WTC11 (cell line): ENCODE measurements at regions not wholly inside any gene's neighbourhood (a gene's known extent, or its start where the extent isn't known, plus 50 kb on each side); places are given as distances from the start of the nearest gene placed in this dataset.

Experiments
- ATAC-seq: fragments of 200-7000 bp; cut with Tn5 transposase; 2 replicates; pipeline ENCODE4 v1.10.0; 2021; ENCODE audit warnings: mild to moderate bottlenecking, moderate library complexity
- CTCF ChIA-PET: fragments of 300-600 bp; sonication (Branson Sonifier 250); formaldehyde crosslinking; loops from one replicate; lab custom pipeline; 2021; ENCODE audit warnings: antibody characterized with exemption; lab: Charles Lee
- POLR2A ChIA-PET: fragments of 350-600 bp; sonication (Branson Sonifier 250); formaldehyde crosslinking; loops from one replicate; lab custom pipeline; 2021; ENCODE audit warnings: antibody characterized with exemption; lab: Charles Lee
- DNase-seq: peaks from one replicate; pipeline ENCODE4 v3.0.0; 2021; ENCODE audit warnings: low spot score
- H3K27ac Mint-ChIP-seq: 2 replicates; pipeline ENCODE4 v1.8.0; 2021; ENCODE audit warnings: mixed read lengths
- H3K27me3 Mint-ChIP-seq: 2 replicates; pipeline ENCODE4 v1.8.0; 2021; ENCODE audit warnings: low read depth, mild to moderate bottlenecking, moderate library complexity, mixed read lengths
- H3K36me3 Mint-ChIP-seq: 2 replicates; pipeline ENCODE4 v1.8.0; 2021; ENCODE audit warnings: mixed read lengths
- H3K4me1 Mint-ChIP-seq: 2 replicates; pipeline ENCODE4 v1.8.0; 2022; ENCODE audit warnings: mixed read lengths
- H3K4me3 Mint-ChIP-seq: 2 replicates; pipeline ENCODE4 v1.8.0; 2021; ENCODE audit warnings: mild to moderate bottlenecking, moderate library complexity, mixed read lengths
- H3K9me3 Mint-ChIP-seq: 2 replicates; pipeline ENCODE4 v1.8.0; 2021; ENCODE audit warnings: mixed read lengths
- AFF4 ChIP-seq: sonication (generic); formaldehyde crosslinking; IDR thresholded peaks from 2 replicates; pipeline ENCODE4 v1.8.1; 2023; ENCODE audit warnings: mild to moderate bottlenecking, missing genetic modification reagents, borderline replicate concordance
- ATF3 ChIP-seq: sonication (generic); formaldehyde crosslinking; conservative IDR thresholded peaks from 2 replicates; pipeline ENCODE4 v1.8.1; 2022; ENCODE audit warnings: mild to moderate bottlenecking, missing genetic modification reagents
- CREB1 ChIP-seq: sonication (generic); formaldehyde crosslinking; IDR thresholded peaks from 2 replicates; pipeline ENCODE4 v1.8.0; 2023; ENCODE audit warnings: mild to moderate bottlenecking, missing genetic modification reagents
- CREM ChIP-seq: sonication (generic); formaldehyde crosslinking; IDR thresholded peaks from 2 replicates; pipeline ENCODE4 v1.8.1; 2022; ENCODE audit warnings: mild to moderate bottlenecking, missing genetic modification reagents, moderate library complexity
- E2F1 ChIP-seq: sonication (generic); formaldehyde crosslinking; IDR thresholded peaks from 2 replicates; pipeline ENCODE4 v1.8.0; 2022; ENCODE audit warnings: mild to moderate bottlenecking, missing genetic modification reagents
- E2F4 ChIP-seq: sonication (generic); formaldehyde crosslinking; IDR thresholded peaks from 2 replicates; pipeline ENCODE4 v1.8.1; 2022; ENCODE audit warnings: low read depth, mild to moderate bottlenecking, moderate library complexity, missing genetic modification reagents, borderline replicate concordance
- ESRRA ChIP-seq: sonication (generic); formaldehyde crosslinking; IDR thresholded peaks from 2 replicates; pipeline ENCODE4 v1.8.1; 2022; ENCODE audit warnings: mild to moderate bottlenecking, missing genetic modification reagents, borderline replicate concordance
- FOXP4 ChIP-seq: sonication (generic); formaldehyde crosslinking; IDR thresholded peaks from 2 replicates; pipeline ENCODE4 v1.8.0; 2022; ENCODE audit warnings: mild to moderate bottlenecking, missing genetic modification reagents
- GTF2I ChIP-seq: fragments of 250-450 bp; sonication (Bioruptor Pico); conservative IDR thresholded peaks from 2 replicates; pipeline ENCODE4 v1.4.0; 2021; ENCODE audit warnings: mild to moderate bottlenecking
- JUN ChIP-seq: sonication (generic); formaldehyde crosslinking; IDR thresholded peaks from 2 replicates; pipeline ENCODE4 v1.8.0; 2023; ENCODE audit warnings: mild to moderate bottlenecking, missing genetic modification reagents
- KAT7 ChIP-seq: sonication (generic); formaldehyde crosslinking; IDR thresholded peaks from 2 replicates; pipeline ENCODE4 v1.8.1; 2023; ENCODE audit warnings: missing genetic modification reagents, mild to moderate bottlenecking, borderline replicate concordance
- MXD4 ChIP-seq: fragments of 250-450 bp; sonication (Bioruptor Pico); IDR thresholded peaks from 2 replicates; pipeline ENCODE4 v1.8.0; 2021; ENCODE audit warnings: mild to moderate bottlenecking, moderate library complexity, borderline replicate concordance
- NFE2L1 ChIP-seq: sonication (generic); formaldehyde crosslinking; IDR thresholded peaks from 2 replicates; pipeline ENCODE4 v1.8.1; 2023; ENCODE audit warnings: missing genetic modification reagents
- NR1H2 ChIP-seq: sonication (generic); formaldehyde crosslinking; IDR thresholded peaks from 2 replicates; pipeline ENCODE4 v1.9.0; 2021; ENCODE audit warnings: mild to moderate bottlenecking, moderate library complexity, missing genetic modification reagents
- PREB ChIP-seq: sonication (generic); formaldehyde crosslinking; IDR thresholded peaks from 2 replicates; pipeline ENCODE4 v1.8.1; 2022; ENCODE audit warnings: mild to moderate bottlenecking, missing genetic modification reagents, moderate library complexity, borderline replicate concordance
- TCF7 ChIP-seq: sonication (generic); formaldehyde crosslinking; IDR thresholded peaks from 2 replicates; pipeline ENCODE4 v1.8.0; 2022; ENCODE audit warnings: mild to moderate bottlenecking, low read depth, missing genetic modification reagents, moderate library complexity
- ZNF219 ChIP-seq: sonication (generic); formaldehyde crosslinking; IDR thresholded peaks from 2 replicates; pipeline ENCODE4 v1.8.0; 2023; ENCODE audit warnings: missing genetic modification reagents, mild to moderate bottlenecking, borderline replicate concordance
- ZNF263 ChIP-seq: sonication (generic); formaldehyde crosslinking; IDR thresholded peaks from 2 replicates; pipeline ENCODE4 v1.8.1; 2022; ENCODE audit warnings: low read depth, mild to moderate bottlenecking, moderate library complexity, missing genetic modification reagents
- ZNF396 ChIP-seq: fragments of 250-450 bp; sonication (Bioruptor Pico); IDR thresholded peaks from 2 replicates; pipeline ENCODE4 v1.8.0; 2021; ENCODE audit warnings: mild to moderate bottlenecking, moderate library complexity, borderline replicate concordance
- ZNF423 ChIP-seq: fragments of 250-450 bp; sonication (Bioruptor Pico); IDR thresholded peaks from 2 replicates; pipeline ENCODE4 v2.1.2; 2022; ENCODE audit warnings: mild to moderate bottlenecking, moderate library complexity
- ZNF425 ChIP-seq: fragments of 250-450 bp; sonication (Bioruptor Pico); conservative IDR thresholded peaks from 2 replicates; pipeline ENCODE4 v1.9.0; 2021; ENCODE audit warnings: mild to moderate bottlenecking
- ZNF512 ChIP-seq: sonication (generic); formaldehyde crosslinking; IDR thresholded peaks from 2 replicates; pipeline ENCODE4 v1.8.1; 2022; ENCODE audit warnings: missing genetic modification reagents, borderline replicate concordance

GRCh38 chr11:42806191-42806590, 505.6 kb upstream of the API5 start:
- ChIA-PET CTCF (no interaction called here), POLR2A (no interaction called here)
- H3K36me3 Mint-ChIP-seq, result no peaks in the 10 kb centered on the region
- no peak for TF ChIP-seq ZNF263 (CRISPR knock-in tag)
- TF ChIP-seq KAT7 (CRISPR knock-in tag), result no peak
- TF ChIP-seq JUN (CRISPR knock-in tag), result no peak
- no peak for TF ChIP-seq GTF2I
- no peak for TF ChIP-seq ZNF512 (CRISPR knock-in tag)
- TF ChIP-seq CREM, result no peak
- no peak for TF ChIP-seq ZNF219 (CRISPR knock-in tag)
- H3K27ac Mint-ChIP-seq, result no peak overlapping the region
- DNase-seq, result no peak
- no peaks in the 10 kb centered on the region for H3K9me3 Mint-ChIP-seq
- no peak overlapping the region for H3K4me3 Mint-ChIP-seq
- H3K4me1 Mint-ChIP-seq, result peaks cover 9% of the 10 kb centered on the region
- ATAC-seq, result no peak
- peaks cover 26% of the 10 kb centered on the region for H3K27me3 Mint-ChIP-seq

- H3K4me3 Mint-ChIP-seq, result no peak overlapping the region
- no peaks in the 10 kb centered on the region for H3K4me1 Mint-ChIP-seq
- H3K9me3 Mint-ChIP-seq, result 0 out of 2 replicates have a peak, but pooled peaks cover 3% of the 10 kb centered on the region
- no peaks in the 10 kb centered on the region for H3K36me3 Mint-ChIP-seq
- no peaks in the 10 kb centered on the region for H3K27me3 Mint-ChIP-seq
- CTCF ChIA-PET, result no interaction called here
- ATAC-seq, result no peak
- no peak for DNase-seq
- POLR2A ChIA-PET, result no interaction called here
- H3K27ac Mint-ChIP-seq, result no peak overlapping the region
- no peak for TF ChIP-seq PREB (CRISPR knock-in tag)
- no peak for TF ChIP-seq ZNF425 (CRISPR knock-in tag)
- no peak for TF ChIP-seq ZNF423
- TF ChIP-seq MXD4 (CRISPR knock-in tag), result no peak
- TF ChIP-seq NR1H2 (CRISPR knock-in tag), result no peak
- TF ChIP-seq NFE2L1 (CRISPR knock-in tag), result no peak
- TF ChIP-seq TCF7 (CRISPR knock-in tag), result no peak
- no peak for TF ChIP-seq ZNF396 (CRISPR knock-in tag)
- no peak for TF ChIP-seq ESRRA (CRISPR knock-in tag)
- no peak for TF ChIP-seq GTF2I
- TF ChIP-seq E2F1 (CRISPR knock-in tag), result no peak
- no peak for TF ChIP-seq ATF3
- no peak for TF ChIP-seq E2F4 (CRISPR knock-in tag)
- TF ChIP-seq AFF4 (CRISPR knock-in tag), result no peak
- TF ChIP-seq ZNF219 (CRISPR knock-in tag), result no peak
- TF ChIP-seq CREB1 (CRISPR knock-in tag), result no peak
- no peak for TF ChIP-seq FOXP4 (CRISPR knock-in tag)
Observed at GRCh38 chr11:42812361-42812760, 499.4 kb upstream of the API5 start.
